GM12878 (cell line): ENCODE measurements at regions not wholly inside any gene's neighbourhood (a gene's known extent, or its start where the extent isn't known, plus 50 kb on each side); places are given as distances from the start of the nearest gene placed in this dataset.

Experiments
- ATAC-seq: fragments of 200-7000 bp; cut with Tn5 transposase; 3 replicates; pipeline ENCODE4 v1.9.1; 2020; ENCODE audit warnings: mild to moderate bottlenecking, moderate library complexity
- BruUV-seq: library from RNA; stranded (reverse); fragments of 400-500 nt; replicated peaks from 2 replicates; lab custom pipeline; 2021; lab: Mats Ljungman, UMichigan
- CTCF ChIA-PET: fragments of 300-600 bp; sonication (Branson Sonifier 250); formaldehyde crosslinking; extraction: SDS; loops from one replicate; lab custom pipeline; 2021; ENCODE audit warnings: inconsistent platforms; lab: Yijun Ruan, JAX
- POLR2A ChIA-PET: fragments of 350-600 bp; formaldehyde crosslinking; extraction: SDS; loops from one replicate; lab custom pipeline; 2021; ENCODE audit warnings: inconsistent platforms; lab: Charles Lee
- RAD21 ChIA-PET: fragments of 300-600 bp; sonication (Branson Sonifier 250); formaldehyde crosslinking; loops from one replicate; lab custom pipeline; 2023; ENCODE audit warnings: antibody characterized with exemption; ENCODE audit not compliant: unreplicated experiment; lab: Charles Lee
- SMC1A ChIA-PET: fragments of 300-600 bp; sonication (Branson Sonifier 250); formaldehyde crosslinking; loops from one replicate; lab custom pipeline; 2023; ENCODE audit not compliant: unreplicated experiment, uncharacterized antibody; lab: Charles Lee
- DNase-seq: peaks from one replicate; pipeline ENCODE4 v3.0.0-alpha.2; 2011; ENCODE audit warnings: low read depth, low spot score
- FAIRE-seq: peaks from 3 replicates; lab custom pipeline; 2011; peaks lifted over from hg19 to GRCh38; lab: Jason Lieb, UNC
- H2AFZ ChIP-seq: 2 replicates; pipeline ENCODE4 v1.6.0; 2011; ENCODE audit warnings: low read depth, low read length, control low read depth; ENCODE audit not compliant: control insufficient read depth
- H3K27ac ChIP-seq: 2 replicates; pipeline ENCODE4 v1.5.1; 2011; ENCODE audit warnings: control low read depth; ENCODE audit not compliant: control insufficient read depth, insufficient read depth
- H3K27me3 ChIP-seq, 2 experiments: replicated peaks in 1 of 2; 2 replicates each; pipeline versions ENCODE4 v1.6.0 to v1.6.1; 2011; ENCODE audit warnings: low read length in 1 of 2; ENCODE audit not compliant: control insufficient read depth in 2 of 2, insufficient read depth in 2 of 2
- H3K36me3 ChIP-seq, 2 experiments: 2 replicates each; pipeline ENCODE4 v1.5.1; 2011; ENCODE audit warnings: low read length in 1 of 2; ENCODE audit not compliant: control insufficient read depth in 2 of 2, insufficient read depth in 2 of 2
- H3K4me1 ChIP-seq: 2 replicates; pipeline ENCODE4 v1.6.1; 2011; ENCODE audit warnings: mild to moderate bottlenecking, low read length, moderate library complexity, mixed read lengths; ENCODE audit not compliant: control insufficient read depth, insufficient read depth
- H3K4me2 ChIP-seq: 2 replicates; pipeline ENCODE4 v1.6.0; 2011; ENCODE audit warnings: control low read depth; ENCODE audit not compliant: control insufficient read depth, insufficient read depth
- H3K4me3 ChIP-seq: fragments of 200-600 bp; sonication (generic); 2 replicates; pipeline ENCODE4 v1.5.1; 2016
- H3K79me2 ChIP-seq: 2 replicates; pipeline ENCODE4 v1.6.0; 2011; ENCODE audit warnings: low read length; ENCODE audit not compliant: control insufficient read depth, insufficient read depth
- H3K9ac ChIP-seq: 2 replicates; pipeline ENCODE4 v1.8.0; 2011; ENCODE audit warnings: low read length, control low read depth, mixed read lengths; ENCODE audit not compliant: control insufficient read depth, insufficient read depth
- H3K9me3 ChIP-seq: replicated peaks from 3 replicates; pipeline ENCODE4 v1.5.1; 2011; ENCODE audit warnings: mild to moderate bottlenecking, low read length; ENCODE audit not compliant: control insufficient read depth, insufficient read depth
- H4K20me1 ChIP-seq: 2 replicates; pipeline ENCODE4 v1.6.0; 2011; ENCODE audit not compliant: control insufficient read depth, insufficient read depth
- BHLHE40 ChIP-seq, 2 experiments: fragments of 450-650 bp in 1 of 2; IDR thresholded peaks; 2 replicates each; pipeline ENCODE4 v1.6.1; 2011 to 2017; ENCODE audit warnings: low read depth in 2 of 2, borderline replicate concordance in 1 of 2, improper control_type of control experiment in 1 of 2, low read length in 1 of 2, mild to moderate bottlenecking in 1 of 2
- CBFB ChIP-seq: IDR thresholded peaks from 2 replicates; pipeline ENCODE4 v1.6.1; 2016; ENCODE audit warnings: antibody characterized with exemption, low read depth
- CTCF ChIP-seq, 3 experiments: IDR thresholded peaks in 2 of 3; conservative IDR thresholded peaks in 1 of 3; 2 replicates each; pipeline ENCODE4 v1.5.1; 2011; ENCODE audit warnings: low read depth in 3 of 3, low read length in 3 of 3, mild to moderate bottlenecking in 3 of 3, control low read depth in 2 of 3, moderate library complexity in 2 of 3, inconsistent platforms in 1 of 3, mixed read lengths in 1 of 3; ENCODE audit not compliant: control insufficient read depth in 2 of 3, insufficient read depth in 1 of 3; ENCODE audit errors: extremely low read depth in 1 of 3
- GATAD2B ChIP-seq: fragments of 450-650 bp; conservative IDR thresholded peaks from 2 replicates; pipeline ENCODE4 v1.6.1; 2017; ENCODE audit warnings: low read depth, mild to moderate bottlenecking, moderate library complexity
- RUNX3 ChIP-seq: IDR thresholded peaks from 2 replicates; pipeline ENCODE4 v1.6.1; 2012; ENCODE audit warnings: low read length, inconsistent platforms
- SMARCA5 ChIP-seq: fragments of 450-650 bp; IDR thresholded peaks from 2 replicates; pipeline ENCODE4 v1.6.1; 2017; ENCODE audit warnings: mild to moderate bottlenecking
- YY1 ChIP-seq: IDR thresholded peaks from 2 replicates; pipeline ENCODE4 v1.6.1; 2011; ENCODE audit warnings: low read depth, mild to moderate bottlenecking, low read length
- ZNF274 ChIP-seq: IDR thresholded peaks from one replicate; pipeline ENCODE4 v1.8.0; 2011; ENCODE audit not compliant: insufficient read length, insufficient read depth
- ZNF592 ChIP-seq: fragments of 450-650 bp; IDR thresholded peaks from 2 replicates; pipeline ENCODE4 v1.6.1; 2017; ENCODE audit warnings: mild to moderate bottlenecking, moderate library complexity
- WGBS: methylation state at CpG from one replicate; pipeline ENCODE4 v1.1.6; 2016; ENCODE audit warnings: low lambda C conversion rate; ENCODE audit not compliant: insufficient replicate concordance, insufficient coverage; ENCODE audit errors: missing lambda C conversion rate; 5-methylcytosine and 5-hydroxymethylcytosine counted together
- in situ Hi-C: fragments of 300-500 bp; cut with MboI; formaldehyde crosslinking; loops from 9 replicates; pipeline ENCODE4 v1.14.3; 2018; ENCODE audit warnings: mixed read lengths
- intact Hi-C: fragments of 100-400 bp; cut with micrococcal nuclease; formaldehyde crosslinking; loops from one replicate; pipeline ENCODE4 v1.14.2; 2022; ENCODE audit not compliant: unreplicated experiment

GRCh38 chr20:24842274-24842917 is 106.7 kb upstream of the CST7 start:
- POLR2A ChIA-PET: no interaction called here
- FAIRE-seq: no peak
- WGBS: 31% methylated on average over 12 of the region's 12 CpGs

GRCh38 chr20:24842918-24843715 is 106.0 kb upstream of the CST7 start:
- Histone ChIP-seq H3K4me2 (peak overlapping the region; percentile 61), H3K36me3 (no peaks in the 10 kb centered on the region), H3K79me2 (no peaks in the 10 kb centered on the region), H2AFZ (no peak overlapping the region), H3K9ac (no peak overlapping the region), H3K9me3 (peaks cover 8% of the 10 kb centered on the region; the same call in 2 of the 3 replicates), H3K27ac (peak overlapping the region; percentile 63), H3K4me1 (peaks cover 49% of the 10 kb centered on the region), H3K27me3 (no peaks in the 10 kb centered on the region), H3K4me3 (peak overlapping the region; percentile 12), H4K20me1 (no peaks in the 10 kb centered on the region)
- POLR2A ChIA-PET: no interaction called here
- ATAC-seq (peak; percentile 95), DNase-seq (peak; percentile 98), FAIRE-seq (peak; percentile 99)
- 16% methylated on average over 7 of the region's 7 CpGs for WGBS
- CTCF ChIA-PET: interaction anchor here (1.5 kb wide), 1 partner anchor 74 kb away, joined by 3 read pairs; no protein-coding TSS in a partner anchor
- BruUV-seq: no TSS peak
- intact Hi-C loops (loop anchor here (5.0 kb wide), 1 partner anchor 74 kb away; no protein-coding TSS in a partner anchor), in situ Hi-C loops (loop anchor here (10.0 kb wide), 1 partner anchor 452 kb away; no protein-coding TSS in a partner anchor)
- SMC1A ChIA-PET: no interaction called here
- RAD21 ChIA-PET: no interaction called here
- TF ChIP-seq YY1: no peak
- peak; percentile 98 for TF ChIP-seq RUNX3
- no peak for TF ChIP-seq CTCF (IDR thresholded peaks at IDR 0.05 in 2 of 3, conservative IDR thresholded peaks at IDR 0.05 in 1 of 3; ENCODE audit: control insufficient read depth in 2 of 3, extremely low read depth in 1 of 3, insufficient read depth in 1 of 3, low read depth in 3 of 3, low read length in 3 of 3)
- no peak for TF ChIP-seq ZNF592
- peak; percentile 46 to 69; a peak in 2 of 4 replicates for TF ChIP-seq BHLHE40 (IDR thresholded peaks at IDR 0.05; ENCODE audit: borderline replicate concordance in 1 of 2, low read depth in 2 of 2, low read length in 1 of 2)
- TF ChIP-seq CBFB: peak; percentile 94

More at GRCh38 chr20:24842274-24842917, 106.7 kb upstream of the CST7 start:
- Histone ChIP-seq H2AFZ (no peak overlapping the region), H4K20me1 (no peaks in the 10 kb centered on the region), H3K4me3 (peak overlapping the region; percentile 12), H3K79me2 (no peaks in the 10 kb centered on the region), H3K9me3 (peaks cover 6% of the 10 kb centered on the region; the same call in 2 of the 3 replicates), H3K4me2 (peak overlapping the region; percentile 61), H3K9ac (no peak overlapping the region; the same call in 1 of the 2 replicates), H3K27ac (peak overlapping the region; percentile 63), H3K27me3 (no peaks in the 10 kb centered on the region), H3K36me3 (no peaks in the 10 kb centered on the region), H3K4me1 (peaks cover 49% of the 10 kb centered on the region)
- ChIA-PET RAD21 (no interaction called here), SMC1A (no interaction called here), CTCF (interaction anchor here (1.5 kb wide), 1 partner anchor 75 kb away, joined by 3 read pairs; no protein-coding TSS in a partner anchor)
- in situ Hi-C loops (loop anchor here (10.0 kb wide), 1 partner anchor 452 kb away; no protein-coding TSS in a partner anchor), intact Hi-C loops (loop anchor here (5.0 kb wide), 1 partner anchor 75 kb away; no protein-coding TSS in a partner anchor)
- TF ChIP-seq SMARCA5 (peak; percentile 41; the same call in 1 of the 2 replicates), GATAD2B (0 out of 2 replicates have a peak, but pooled peaks have one; percentile 37), ZNF274 (no peak)
- ATAC-seq (no peak), DNase-seq (no peak)
- BruUV-seq: no TSS peak
